C4-2B (cell line): ENCODE measurements at regions not wholly inside any gene's neighbourhood (a gene's known extent, or its start where the extent isn't known, plus 50 kb on each side); places are given as distances from the start of the nearest gene placed in this dataset.

Experiments used
- H3K27ac ChIP-seq: fragments of 450-650 bp; 2 replicates; pipeline ENCODE4 v1.5.1; 2017
- CTCF ChIP-seq: fragments of 450-650 bp; conservative IDR thresholded peaks from 2 replicates; pipeline ENCODE4 v1.5.1; 2017; ENCODE audit warnings: mild to moderate bottlenecking
- ZFX ChIP-seq: fragments of 450-650 bp; IDR thresholded peaks from 2 replicates; pipeline ENCODE4 v1.6.1; 2017

GRCh38 chr2:128815248-128815647 is 496.6 kb upstream of the HS6ST1 start:
- no peak for TF ChIP-seq CTCF
- H3K27ac ChIP-seq = no peak overlapping the region

GRCh38 chr2:128817171-128817570 is 498.5 kb upstream of the HS6ST1 start:
- TF ChIP-seq ZFX (no peak), CTCF (no peak)
- no peak overlapping the region for H3K27ac ChIP-seq

- H3K27ac ChIP-seq = no peak overlapping the region
- TF ChIP-seq CTCF (no peak), ZFX (no peak)
These were observed 499.1 kb upstream of the HS6ST1 start for GRCh38 chr2:128817813-128818212.

GRCh38 chr2:128818248-128818647 is 499.6 kb upstream of the HS6ST1 start:
- no peak for TF ChIP-seq CTCF
- no peak for TF ChIP-seq ZFX
- no peak overlapping the region for H3K27ac ChIP-seq

GRCh38 chr2:128818704-128819491 is 500.2 kb upstream of the HS6ST1 start:
- no peak overlapping the region for H3K27ac ChIP-seq
- TF ChIP-seq ZFX (no peak), CTCF (no peak)

- no peak for TF ChIP-seq CTCF
- no peak for TF ChIP-seq ZFX
These were observed 501.8 kb upstream of the HS6ST1 start for GRCh38 chr2:128820452-128820851.

GRCh38 chr2:128821010-128821409 is 502.3 kb upstream of the HS6ST1 start:
- H3K27ac ChIP-seq = no peak overlapping the region
- TF ChIP-seq CTCF = no peak
- no peak for TF ChIP-seq ZFX

More at GRCh38 chr2:128820452-128820851, 501.8 kb upstream of the HS6ST1 start:
- no peak overlapping the region for H3K27ac ChIP-seq
